ENCODE measurements at regions not wholly inside any gene's neighbourhood (a gene's known extent, or its start where the extent isn't known, plus 50 kb on each side); places are given as distances from the start of the nearest gene placed in this dataset.

GRCh38 chr4:158007566-158007965 is 165.3 kb downstream of the GASK1B start:
- no peak for DNase-seq (ENCODE audit: low spot score)

DNA sequence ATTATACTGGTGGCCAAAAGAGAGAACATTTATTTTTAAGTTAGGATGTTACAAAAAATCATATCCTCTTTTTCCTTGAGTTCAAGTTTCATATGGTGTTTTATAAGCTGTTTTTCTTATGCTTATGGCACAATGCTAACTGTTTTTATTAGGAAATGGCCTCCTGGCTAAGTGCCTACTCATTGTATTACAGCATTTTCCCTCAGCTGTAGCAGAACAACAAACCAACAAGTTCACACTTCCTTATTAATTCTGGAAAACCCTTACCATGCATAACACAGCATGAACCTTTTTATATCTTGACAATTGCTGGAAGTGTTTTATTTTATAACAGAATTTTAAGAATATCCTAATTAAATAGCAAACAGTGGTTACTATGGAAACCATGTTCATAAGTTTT is 165.8 kb downstream of the GASK1B start:
- DNase-seq (ENCODE audit: low spot score) = no peak

DNA sequence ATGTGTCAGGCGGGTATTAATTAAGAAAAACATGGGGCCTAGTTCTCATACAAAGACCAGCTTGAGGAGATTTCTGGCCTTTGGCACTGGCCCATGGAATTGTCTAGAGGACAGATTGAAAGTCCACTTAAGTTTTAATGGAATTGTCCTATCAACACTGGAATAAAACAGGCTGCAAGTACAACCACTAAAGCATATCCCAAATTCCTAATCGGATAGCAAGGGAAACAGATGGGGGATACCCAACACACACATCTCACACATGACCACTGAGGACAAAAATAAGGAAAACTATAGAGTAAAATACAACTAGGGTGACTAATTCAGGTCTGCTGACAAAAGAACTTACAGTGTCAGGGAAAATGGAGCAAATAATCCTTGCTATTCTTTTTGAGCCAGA is 167.8 kb downstream of the GASK1B start:
- no peak for DNase-seq (ENCODE audit: low spot score)

DNA sequence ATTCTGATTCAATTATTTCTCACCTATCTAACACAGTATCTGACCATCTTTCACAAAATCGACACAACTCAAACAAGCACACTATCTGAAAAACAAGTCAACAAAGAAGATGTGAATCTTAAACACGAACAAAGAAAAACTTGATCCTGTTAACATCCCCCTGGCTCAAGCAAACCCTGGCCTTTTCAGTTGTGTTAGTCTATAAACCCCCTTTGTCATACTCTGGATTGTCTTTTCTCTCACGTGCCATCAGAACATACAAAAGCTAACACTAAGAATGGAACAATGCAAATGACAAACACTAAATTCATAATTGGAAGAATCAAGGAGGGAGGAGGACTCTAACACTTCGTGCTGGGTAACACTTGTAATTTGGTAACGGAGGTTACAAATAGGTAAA is 168.7 kb downstream of the GASK1B start:
- DNase-seq (ENCODE audit: low spot score) = no peak

- DNase-seq (ENCODE audit: low spot score) = no peak
Observed at GRCh38 chr4:158003212-158003611, 169.6 kb downstream of the GASK1B start.

GRCh38 chr4:158002173-158002572 is 170.7 kb downstream of the GASK1B start:
- no peak for DNase-seq (ENCODE audit: low spot score)

- no peak for DNase-seq (ENCODE audit: low spot score)
Observed at GRCh38 chr4:158001756-158002155, 171.1 kb downstream of the GASK1B start.

GRCh38 chr4:157999723-158000122 is 173.1 kb downstream of the GASK1B start:
- DNase-seq (ENCODE audit: low spot score) = no peak

- DNase-seq (ENCODE audit: low spot score) = no peak
Observed at GRCh38 chr4:157997296-157997695, 175.5 kb downstream of the GASK1B start.

GRCh38 chr4:157996061-157997028 is 176.5 kb downstream of the GASK1B start:
- DNase-seq (ENCODE audit: low spot score) = no peak

GRCh38 chr4:157994863-157995262 is 178.0 kb downstream of the GASK1B start:
- DNase-seq (ENCODE audit: low spot score) = no peak

DNA sequence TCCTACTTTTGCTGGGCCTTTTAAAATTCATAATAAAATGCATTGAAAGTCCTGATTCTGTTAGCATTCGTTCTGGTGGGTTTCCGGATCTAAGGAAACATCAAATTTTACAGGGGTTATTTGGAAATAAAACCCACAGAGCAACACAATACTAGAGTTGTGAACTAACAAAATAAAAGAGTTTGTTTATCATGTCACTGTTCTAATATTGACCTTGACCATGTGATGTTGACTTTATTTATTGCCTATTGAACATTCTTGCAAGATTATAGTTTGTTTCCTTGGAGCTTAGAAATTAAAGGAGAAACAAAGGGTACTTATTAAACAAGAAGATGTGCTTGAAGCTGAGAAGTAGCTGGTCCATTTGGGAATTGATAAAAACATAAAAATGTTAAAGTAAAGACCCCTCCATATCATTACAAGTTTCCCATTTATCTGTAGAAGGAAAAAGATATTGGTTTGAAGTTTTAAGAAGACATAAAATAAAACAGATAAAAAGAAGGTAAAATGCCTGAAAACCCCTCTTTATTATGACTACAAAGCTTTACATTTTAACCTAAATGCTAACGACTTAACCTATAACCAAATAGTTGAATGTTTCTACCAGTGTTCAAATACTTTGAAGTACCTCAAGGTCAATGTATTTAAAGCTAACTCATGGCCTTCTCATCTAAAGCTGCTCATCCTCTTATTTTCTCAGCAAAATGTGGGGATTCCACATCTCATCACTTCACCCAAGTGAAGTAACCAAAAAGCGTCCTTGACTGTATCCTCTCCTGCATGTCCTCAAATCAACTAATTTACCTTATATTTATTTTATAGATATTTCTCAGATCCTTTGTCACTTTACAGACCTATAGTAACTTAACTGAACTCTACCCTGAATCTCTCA is 179.6 kb downstream of the GASK1B start:
- DNase-seq (ENCODE audit: low spot score) = no peak

DNA sequence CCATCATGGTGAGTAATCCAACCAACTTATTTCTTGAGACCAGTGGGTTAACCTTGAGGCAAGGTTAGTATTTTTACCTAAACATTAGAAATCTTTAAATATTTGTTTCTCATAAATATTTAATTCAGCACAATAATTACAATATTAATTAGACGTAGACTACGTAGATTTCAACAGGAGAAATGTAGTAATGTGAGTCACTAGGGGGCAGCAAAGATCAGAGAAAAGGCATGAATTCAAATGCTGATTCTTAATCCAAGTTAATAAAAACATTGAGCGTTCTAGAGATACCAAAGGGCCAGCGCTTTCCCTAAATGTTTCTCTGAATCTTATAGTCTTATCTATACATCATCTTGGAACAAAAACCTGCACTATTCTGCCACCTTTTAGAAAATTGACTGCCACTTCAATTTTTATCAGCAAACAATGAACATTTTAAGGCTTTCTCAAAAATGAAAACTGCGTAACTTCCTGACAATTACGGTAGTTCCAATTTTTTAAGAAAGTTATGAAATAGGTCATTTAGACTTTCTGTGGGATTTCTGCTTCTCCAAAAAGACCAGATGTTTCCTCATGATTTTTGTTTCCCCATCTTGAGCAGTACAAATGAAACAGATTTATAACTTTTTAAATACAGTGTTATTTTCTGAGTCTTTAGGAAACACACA is 180.7 kb downstream of the GASK1B start:
- peak; percentile 6 for DNase-seq (ENCODE audit: low spot score)

DNA sequence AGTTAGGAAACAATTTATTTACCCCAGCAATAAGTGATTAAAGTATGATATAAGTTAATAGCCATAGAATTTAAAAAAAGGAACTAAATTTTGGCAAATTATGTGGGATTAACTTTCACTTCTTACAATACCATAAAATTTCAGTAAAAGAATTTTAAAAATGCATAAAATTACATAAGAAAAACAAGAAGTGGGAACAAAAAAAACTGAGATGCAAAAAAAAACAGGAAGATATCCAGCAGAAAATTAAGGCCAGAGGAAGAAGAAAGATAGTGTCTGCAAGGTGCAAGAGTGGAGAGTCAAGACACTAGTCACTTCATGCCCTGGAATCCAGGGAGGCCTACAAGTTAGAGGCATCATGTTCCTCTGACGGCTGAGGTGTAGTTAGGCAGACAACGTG is 184.2 kb downstream of the GASK1B start:
- DNase-seq (ENCODE audit: low spot score) = no peak

- DNase-seq (ENCODE audit: low spot score) = no peak
Observed at GRCh38 chr4:157984285-157984911, 188.4 kb downstream of the GASK1B start.

DNA sequence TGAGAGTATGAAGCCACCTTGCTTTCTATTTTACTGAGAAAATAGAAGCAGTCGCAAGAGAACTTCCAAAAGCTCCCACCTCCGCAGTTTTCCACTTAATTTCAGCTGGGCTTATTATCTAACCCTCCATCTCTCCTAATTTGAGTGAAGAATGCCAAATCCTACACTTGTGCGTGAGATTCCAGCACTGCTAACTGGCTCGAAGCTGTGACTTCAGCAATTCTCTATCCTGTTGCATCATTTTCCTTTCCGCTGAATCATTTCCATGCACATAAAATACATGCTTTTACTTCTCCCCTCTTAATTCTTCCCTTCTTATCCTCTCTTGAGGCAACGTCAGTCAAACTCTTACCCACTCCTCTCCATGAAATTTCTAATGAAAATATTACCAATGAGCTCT is 189.5 kb downstream of the GASK1B start:
- DNase-seq (ENCODE audit: low spot score) = no peak

- no peak for DNase-seq (ENCODE audit: low spot score)
Observed at GRCh38 chr4:157980158-157980557, 192.7 kb downstream of the GASK1B start.

DNA sequence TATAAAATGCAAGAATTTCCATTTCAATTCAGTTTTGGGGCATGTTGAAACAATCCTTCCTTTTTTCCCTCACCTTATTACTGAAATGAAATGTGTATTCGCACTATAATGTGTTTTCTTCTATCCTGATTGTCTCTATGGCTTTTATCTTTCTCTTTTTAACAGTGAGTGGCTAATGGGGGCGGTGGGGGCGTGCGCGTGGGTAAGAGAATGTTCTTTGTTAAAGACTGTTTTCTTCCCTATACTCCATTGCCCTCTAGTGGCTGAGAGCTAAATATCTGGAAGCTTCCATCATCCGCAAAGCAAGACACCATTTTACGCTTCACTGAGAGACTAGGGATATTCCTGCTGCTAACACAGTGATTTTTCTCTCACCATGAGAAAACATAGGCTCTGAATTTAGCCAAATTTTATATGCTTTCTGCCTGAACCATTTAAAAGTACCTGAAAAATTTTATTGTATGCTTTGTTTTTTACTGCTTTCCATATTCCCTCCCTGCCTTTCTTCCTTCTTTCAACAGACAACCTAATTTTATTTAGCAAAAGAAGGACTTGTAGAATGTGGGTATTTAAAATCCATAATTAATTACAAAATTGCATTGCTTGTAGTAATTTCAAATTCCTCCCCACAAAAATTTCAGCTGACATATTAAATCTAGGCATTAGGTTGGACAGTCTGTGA is 194.0 kb downstream of the GASK1B start:
- peak; percentile 15 for DNase-seq (ENCODE audit: low spot score)

- no peak for DNase-seq (ENCODE audit: low spot score)
Observed at GRCh38 chr4:157977086-157977485, 195.7 kb downstream of the GASK1B start.

- DNase-seq (ENCODE audit: low spot score) = no peak
Observed at GRCh38 chr4:157973297-157973696, 199.5 kb downstream of the GASK1B start.

GRCh38 chr4:157964463-157964862 is 208.4 kb downstream of the GASK1B start:
- no peak for DNase-seq (ENCODE audit: low spot score)
